GM19023 (cell line): ENCODE measurements at regions not wholly inside any gene's neighbourhood (a gene's known extent, or its start where the extent isn't known, plus 50 kb on each side); places are given as distances from the start of the nearest gene placed in this dataset.

Experiments used
- ATAC-seq: cut with Tn5 transposase; IDR thresholded peaks from one replicate; pipeline ENCODE4 v1.9.1; 2021; ENCODE audit warnings: mild to moderate bottlenecking, moderate library complexity; ENCODE audit not compliant: unreplicated experiment

DNA sequence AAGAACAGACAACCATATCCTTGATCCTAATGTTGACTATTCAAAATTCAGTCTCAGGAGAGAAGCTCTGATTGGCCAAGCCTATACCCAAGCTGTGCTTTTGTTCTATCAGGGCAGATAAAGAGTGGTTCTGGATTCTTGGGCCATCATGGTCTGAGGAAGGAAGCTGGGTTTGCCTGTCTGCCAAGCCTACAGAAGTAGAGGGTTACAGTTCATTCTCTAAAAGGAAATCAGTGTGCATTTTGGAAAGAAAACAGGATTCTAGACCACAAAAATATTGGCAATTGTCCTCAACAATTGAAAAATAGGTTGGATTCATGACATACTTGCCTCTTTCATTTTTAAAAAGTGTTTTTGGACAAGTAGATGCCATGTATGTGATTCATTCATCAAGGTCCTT, 145.4 kb upstream of the BMP2 start:
- no peak for ATAC-seq

DNA sequence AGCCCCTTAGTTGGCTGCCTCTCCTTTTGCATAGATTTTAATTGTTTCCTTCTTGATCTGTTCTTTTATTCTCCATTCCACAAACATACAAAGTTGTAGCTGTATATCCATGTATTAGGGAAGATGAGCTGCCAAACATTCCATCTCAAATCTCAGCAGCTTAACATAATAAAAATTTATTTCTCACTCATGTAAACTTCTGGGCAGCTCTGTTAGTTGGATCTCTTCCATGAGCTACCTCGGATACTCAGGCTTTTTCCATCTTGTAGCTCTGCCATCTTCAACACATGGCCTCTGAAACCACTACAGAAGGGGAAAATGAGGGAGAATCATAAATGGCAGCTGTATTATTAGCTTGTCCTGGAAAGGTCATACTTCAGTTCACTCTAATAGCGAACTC, 149.4 kb upstream of the BMP2 start:
- ATAC-seq: no peak

DNA sequence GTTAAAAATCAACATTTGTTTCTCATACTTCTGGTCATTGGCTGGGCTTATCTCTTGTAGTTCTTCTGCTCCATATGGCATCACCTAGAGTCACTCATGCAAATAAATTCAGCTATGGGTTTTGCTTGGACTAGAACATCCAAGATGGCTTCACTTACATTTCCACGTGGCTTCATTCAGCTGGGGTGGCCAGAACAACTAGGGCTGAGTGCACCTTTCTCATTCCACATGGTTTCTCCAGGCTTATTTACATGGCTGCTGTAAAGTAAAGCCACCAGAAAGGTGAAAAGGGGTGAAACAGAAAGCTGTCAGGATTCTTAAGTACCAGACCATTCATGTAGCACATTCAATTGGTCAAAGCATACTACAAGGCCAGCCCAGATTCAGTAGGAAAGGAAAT, 151.1 kb upstream of the BMP2 start:
- ATAC-seq: no peak

DNA sequence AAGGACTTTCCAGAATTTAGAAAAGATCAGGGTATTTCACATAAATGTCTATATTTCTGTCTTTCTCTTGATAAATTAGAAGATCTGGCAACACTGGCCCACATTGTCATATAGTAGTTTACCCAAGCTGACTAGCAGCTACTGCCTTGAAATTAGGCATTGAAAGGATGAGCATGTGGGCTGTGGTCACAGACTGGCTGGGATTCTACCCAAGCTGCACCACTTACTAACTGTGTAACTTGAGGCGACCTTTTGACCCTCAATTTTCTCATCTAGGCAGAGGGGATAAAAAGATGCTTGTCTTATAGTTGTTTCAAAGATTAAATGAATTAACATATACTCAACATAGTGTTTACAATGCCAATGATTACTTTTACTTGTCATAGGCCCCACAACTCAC, 152.7 kb upstream of the BMP2 start:
- ATAC-seq: no peak

GRCh38 chr20:6613280-6613861, 154.1 kb upstream of the BMP2 start:
- no peak for ATAC-seq

DNA sequence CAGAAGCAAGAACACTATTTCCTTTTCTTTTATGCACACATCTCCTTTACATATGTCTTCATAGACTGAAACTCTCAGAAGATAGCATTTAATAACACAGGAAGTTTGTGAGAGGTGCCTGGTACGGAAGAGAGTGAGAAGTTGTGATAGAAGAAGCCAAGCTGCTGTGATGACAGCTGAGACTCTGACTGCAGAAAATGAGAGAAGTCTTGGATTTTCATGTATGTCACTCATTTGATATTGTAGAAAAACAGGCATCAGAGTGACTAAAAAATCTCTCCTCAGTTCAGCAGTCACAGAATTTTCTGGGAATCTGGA, 154.9 kb upstream of the BMP2 start:
- ATAC-seq: no peak

GRCh38 chr20:6611911-6612605, 155.4 kb upstream of the BMP2 start:
- ATAC-seq: no peak

DNA sequence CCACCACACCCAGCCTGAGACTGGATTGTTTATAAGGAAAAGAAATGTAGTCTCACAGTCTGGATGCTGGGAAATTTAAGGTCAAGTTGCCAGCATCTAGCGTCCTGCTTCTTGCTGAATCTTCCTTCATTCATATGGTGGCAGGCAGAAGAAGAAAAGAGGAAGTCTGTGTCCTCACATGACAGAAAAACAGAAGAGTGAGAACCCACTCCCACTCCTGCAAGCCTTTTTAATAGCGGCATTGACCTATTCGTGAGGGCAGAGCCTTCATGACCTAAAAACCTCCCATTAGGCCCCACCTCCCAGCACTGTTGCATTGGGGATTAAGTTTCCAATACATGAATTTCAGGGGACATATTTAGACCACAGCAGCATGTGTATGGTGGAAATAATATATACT, 160.8 kb upstream of the BMP2 start:
- ATAC-seq: no peak

DNA sequence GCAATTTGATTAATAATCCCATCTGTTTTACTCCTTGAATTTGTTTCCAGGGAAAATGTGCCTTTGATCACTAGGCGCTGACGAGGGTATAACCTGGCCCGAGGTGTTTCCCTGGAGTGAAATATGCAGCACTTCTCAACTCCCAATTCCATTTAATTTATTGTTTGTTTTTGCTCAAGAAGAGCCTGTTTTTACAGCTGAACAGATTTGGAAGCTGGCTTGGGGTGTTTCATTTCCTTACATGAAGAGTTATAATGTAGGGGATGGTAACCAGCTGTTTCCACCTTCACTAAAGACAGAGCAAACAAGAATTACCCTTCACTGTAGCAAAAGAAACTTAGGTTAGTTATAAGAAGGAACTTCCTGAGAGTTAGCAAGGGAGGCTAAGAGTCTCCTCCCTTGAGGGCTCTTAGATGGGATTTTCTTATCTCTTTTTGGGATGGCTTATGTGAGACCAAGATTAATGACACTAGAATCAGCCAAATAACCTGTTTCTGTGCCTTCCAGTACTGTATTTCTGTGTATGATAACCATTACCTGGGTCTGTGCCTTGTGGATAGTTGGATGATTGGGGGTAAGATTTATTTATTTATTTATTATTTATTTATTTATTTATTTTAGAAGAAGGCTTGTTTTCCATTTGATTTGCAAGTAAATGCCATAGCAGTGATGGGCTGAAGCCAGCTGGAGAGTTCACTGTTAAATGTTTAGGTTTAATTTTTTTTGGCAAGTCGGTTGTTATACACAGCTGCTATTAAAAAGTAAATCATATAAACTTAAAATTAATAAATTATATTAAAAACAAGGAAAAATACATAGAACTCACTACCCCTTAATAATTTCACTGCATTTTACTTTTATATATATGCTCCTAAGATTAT, 162.2 kb upstream of the BMP2 start:
- no peak for ATAC-seq

DNA sequence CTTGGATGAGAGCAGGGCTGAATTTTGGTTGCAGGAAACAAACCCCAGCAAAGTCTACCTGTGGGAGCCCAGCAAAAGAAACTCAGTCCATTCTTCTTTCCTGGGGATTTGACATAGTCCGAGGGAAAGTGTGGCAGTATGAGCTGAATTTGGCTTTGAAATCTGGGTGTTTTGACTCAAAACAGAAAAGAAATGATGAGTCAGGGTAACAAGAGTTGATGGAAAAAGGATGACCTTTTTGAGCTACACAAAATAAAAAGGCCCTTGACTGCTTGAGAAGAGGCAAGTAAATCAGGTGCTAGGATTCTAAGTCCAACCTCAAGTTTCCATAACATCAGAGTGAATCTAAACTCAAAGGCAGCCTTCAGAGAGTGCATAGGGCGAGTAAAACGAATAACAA, 163.3 kb upstream of the BMP2 start:
- ATAC-seq: no peak

DNA sequence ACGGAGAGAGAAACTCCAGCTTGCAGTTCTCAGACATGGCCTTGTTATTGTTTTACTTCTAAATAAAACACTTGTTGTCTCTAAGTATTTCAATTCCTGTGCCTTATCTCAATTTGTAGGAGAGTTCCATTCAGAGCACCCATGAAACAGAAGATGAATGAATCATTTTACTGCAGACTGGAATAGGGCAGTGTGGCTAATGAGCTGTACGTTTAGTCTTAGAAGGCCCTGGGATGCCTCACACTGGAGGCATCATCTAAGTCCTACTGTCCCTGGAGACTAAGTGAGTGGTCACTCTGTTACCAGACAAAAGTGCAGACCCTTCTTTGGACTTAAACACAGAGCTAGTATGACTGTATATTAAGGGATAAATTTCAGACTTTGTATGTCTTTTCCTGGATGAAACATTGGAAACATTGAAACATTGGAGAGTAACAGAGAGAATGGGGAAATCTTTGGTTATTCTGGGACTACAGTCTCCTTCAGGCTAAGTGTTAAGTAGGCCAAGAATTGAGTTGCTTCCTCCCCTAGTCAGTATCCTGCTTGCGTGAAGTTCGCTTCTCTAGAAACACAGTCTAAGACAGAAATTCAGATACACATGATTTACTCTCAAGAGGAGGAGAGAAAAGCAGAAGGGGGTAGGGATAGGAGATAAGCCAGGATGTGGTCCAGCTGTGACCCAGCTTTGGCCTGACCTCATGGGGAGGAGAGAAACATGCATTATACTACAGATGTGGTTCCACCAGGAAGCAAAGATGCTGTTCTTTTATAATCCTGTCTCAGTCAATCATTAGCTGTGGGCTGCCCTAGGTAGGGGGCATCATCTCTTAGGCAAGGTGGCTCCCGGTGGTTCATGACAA, 167.4 kb upstream of the BMP2 start:
- ATAC-seq: no peak

DNA sequence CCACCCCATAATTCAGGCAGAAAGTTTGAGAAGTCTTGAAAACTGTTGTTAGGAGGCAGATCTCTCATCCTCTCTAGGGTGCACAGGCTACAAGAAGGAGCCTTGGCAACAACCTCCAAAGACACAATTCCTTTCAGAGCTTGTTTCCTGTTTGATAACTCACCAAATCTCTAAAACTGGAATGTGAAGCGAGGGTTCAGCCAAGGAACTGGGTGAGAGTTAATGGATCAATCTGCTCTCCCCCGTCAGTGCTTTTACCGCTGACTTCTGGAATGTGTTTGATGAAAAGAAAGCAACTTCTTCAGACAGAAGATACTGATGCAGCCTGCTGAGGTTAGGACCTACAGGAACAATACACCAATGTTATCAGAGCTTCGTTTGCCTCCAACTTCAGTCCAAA, 171.8 kb upstream of the BMP2 start:
- no peak for ATAC-seq

DNA sequence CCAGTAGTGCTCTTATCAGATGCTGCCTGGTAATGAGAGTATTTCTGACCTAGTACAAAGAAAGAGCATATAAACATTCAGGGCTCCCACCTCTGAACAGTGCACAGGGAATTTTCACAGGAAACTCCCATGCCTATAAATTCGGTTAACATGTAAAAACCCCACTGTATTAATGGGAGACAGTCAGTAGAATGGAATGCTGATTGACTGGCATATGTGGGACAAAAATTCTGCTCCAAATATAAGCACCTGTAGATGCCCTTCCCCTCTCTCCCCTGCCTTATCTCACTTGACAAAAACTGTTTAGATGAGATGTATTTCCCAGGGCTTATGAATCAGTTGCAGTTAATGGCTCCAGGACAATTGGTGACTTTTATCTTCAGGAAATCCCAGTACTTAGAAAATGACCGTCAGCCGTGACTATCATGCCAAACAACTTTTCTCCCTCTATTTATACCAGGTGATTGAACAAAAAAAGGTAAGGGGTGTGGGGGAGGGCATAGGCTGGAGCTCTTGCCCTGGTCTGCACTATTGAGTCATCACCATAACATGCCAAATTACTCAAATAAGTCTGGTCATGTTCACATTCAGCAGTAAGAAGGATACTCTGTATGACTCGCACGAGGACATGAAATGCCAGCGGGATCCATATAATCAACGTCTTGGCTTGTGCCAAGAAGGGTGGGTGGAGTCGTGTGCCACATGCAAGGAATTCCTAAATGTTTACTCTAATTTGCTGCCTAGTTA, 176.4 kb upstream of the BMP2 start:
- ATAC-seq: no peak

GRCh38 chr20:6588296-6588695, 179.2 kb upstream of the BMP2 start:
- ATAC-seq: no peak

DNA sequence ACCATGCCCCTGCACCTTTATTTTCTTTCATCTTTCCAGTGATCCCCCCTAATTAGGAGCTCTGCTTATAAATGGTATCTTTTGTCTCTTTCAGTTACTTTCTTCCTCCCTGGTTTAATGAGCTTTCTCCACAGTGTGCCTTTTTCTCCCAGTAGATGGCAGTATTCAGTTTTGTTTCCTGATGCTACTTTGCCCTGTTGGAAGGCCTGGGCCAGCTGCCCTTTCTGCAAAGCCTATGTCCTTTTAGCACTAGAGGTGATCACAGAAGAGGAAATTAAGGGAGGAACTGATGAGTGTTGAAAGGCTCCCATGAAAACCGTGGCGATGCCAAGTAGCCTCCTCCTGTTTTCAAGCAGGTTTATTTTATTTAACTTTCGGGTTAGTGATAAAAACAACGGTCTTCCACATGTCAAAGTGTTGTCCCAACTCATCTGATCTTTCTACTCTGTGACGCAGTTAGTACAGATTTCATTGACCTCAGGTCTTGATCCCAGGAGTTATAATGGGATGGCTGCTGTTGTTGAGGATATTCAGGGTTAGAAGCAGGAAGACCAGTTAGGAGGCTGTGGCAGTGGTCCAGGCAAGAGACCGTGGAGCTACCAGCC, 184.2 kb upstream of the BMP2 start:
- peak; percentile 72 for ATAC-seq

GRCh38 chr20:6582449-6582848, 185.0 kb upstream of the BMP2 start:
- no peak for ATAC-seq

- no peak for ATAC-seq
Observed at GRCh38 chr20:6580486-6580885, 187.0 kb upstream of the BMP2 start.

- ATAC-seq: no peak
Observed at GRCh38 chr20:6579824-6580223, 187.7 kb upstream of the BMP2 start.

GRCh38 chr20:6579417-6579816, 188.1 kb upstream of the BMP2 start:
- no peak for ATAC-seq

DNA sequence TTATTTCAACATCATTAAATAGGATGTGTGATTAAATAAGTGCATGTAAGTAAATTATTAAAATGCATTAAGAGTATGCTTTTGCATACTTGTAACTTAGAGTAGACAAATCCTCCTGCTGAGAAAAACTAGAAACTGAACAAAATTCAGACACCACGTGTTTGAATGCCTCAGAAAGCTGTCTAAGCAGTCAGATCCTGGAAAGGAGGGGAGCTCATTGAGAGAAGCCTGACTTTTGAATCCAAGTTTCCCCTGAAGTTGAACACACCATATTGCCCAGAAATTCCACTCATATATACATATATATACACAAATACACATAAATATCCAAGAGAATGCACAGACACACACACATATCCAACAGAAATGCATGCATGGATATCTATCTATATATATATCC, 190.0 kb upstream of the BMP2 start:
- no peak for ATAC-seq
